ENCODE measurements at regions not wholly inside any gene's neighbourhood (a gene's known extent, or its start where the extent isn't known, plus 50 kb on each side); places are given as distances from the start of the nearest gene placed in this dataset.

DNA sequence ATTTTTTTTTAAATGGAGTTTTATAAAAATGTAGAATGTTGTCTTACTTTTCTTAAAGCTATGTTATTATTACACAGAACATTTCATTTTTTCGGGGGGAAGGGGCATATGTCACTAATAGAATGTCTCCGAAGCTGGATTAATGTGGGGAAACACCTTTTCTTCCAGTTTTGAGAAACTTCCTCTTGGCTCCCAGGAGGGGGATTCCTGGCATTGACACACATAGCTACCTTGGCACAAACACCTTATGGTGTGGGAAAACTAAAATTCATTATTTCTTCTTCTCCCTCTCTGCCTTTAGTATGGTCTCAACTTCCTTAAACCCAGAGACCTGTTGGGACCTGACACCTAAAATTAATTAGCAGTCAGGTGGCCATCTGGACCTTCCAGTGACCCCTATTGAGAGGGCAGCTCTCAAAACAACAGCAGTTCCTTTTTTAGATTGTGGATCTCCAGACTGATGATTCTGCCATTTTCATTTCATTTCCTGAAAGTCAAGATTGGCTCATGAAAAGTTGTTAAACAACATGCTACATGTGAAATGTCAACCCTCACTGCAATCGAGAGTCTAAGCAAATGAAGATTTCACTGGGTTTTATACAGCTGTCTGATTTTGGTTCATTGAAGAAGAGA is 70.1 kb upstream of the EDEM3 start (continued):
- peak; percentile 52 for TF ChIP-seq IKZF1 (conservative IDR thresholded peaks at IDR 0.05)
- no peak for TF ChIP-seq NR2C1 (IDR thresholded peaks at IDR 0.05)

DNA sequence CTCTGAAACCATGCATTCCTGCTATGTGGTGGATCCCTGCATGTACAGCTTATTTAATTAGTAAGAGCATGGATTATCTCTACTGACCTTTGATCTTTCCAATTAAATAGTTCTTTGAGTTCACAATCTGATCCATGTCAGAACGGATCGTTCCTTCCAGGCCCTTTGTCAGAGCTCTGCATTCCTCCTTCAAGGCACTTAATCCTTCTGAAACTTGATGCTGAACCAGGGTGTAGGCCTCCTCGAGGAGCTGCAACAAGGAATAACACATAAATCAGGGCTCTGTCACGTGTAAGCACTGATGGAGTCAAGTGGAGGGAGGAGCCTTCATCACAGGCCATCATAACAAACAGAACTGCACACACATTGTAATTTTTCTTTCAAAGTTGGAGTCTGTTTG is 68.4 kb upstream of the EDEM3 start:
- H3K4me2 ChIP-seq (ENCODE audit: control insufficient read depth, insufficient read depth), result no peak overlapping the region
- H3K4me3 ChIP-seq, result no peak overlapping the region
- H3K27me3 ChIP-seq (replicated peaks in 1 of 2; ENCODE audit: control insufficient read depth in 2 of 2, insufficient read depth in 2 of 2, low read length in 1 of 2), result no peaks in the 10 kb centered on the region
- ChIA-PET POLR2A (no interaction called here), RAD21 (ENCODE audit: unreplicated experiment) (no interaction called here), SMC1A (ENCODE audit: uncharacterized antibody, unreplicated experiment) (interaction anchor here (0.8 to 0.9 kb wide), 3 partner anchors 14 to 773 kb away, joined by 3 read pairs; no protein-coding TSS in a partner anchor), CTCF (interaction anchor here (1.0 to 2.4 kb wide), 2 partner anchors 9 to 17 kb away, joined by 3 to 7 read pairs; no protein-coding TSS in a partner anchor)
- in situ Hi-C loops (cut with MboI) (no loop called here), intact Hi-C loops (cut with micrococcal nuclease; ENCODE audit: unreplicated experiment) (no loop called here)
- FAIRE-seq (no peak), DNase-seq (ENCODE audit: low read depth, low spot score) (no peak), ATAC-seq (no peak)
- H3K79me2 ChIP-seq (ENCODE audit: control insufficient read depth, insufficient read depth, low read length), result no peaks in the 10 kb centered on the region
- H3K36me3 ChIP-seq (ENCODE audit: control insufficient read depth in 2 of 2, insufficient read depth in 2 of 2, low read length in 1 of 2), result peaks cover 0 to 3% of the 10 kb centered on the region in 2 experiments; a peak in 1 of 4 replicates
- no peaks in the 10 kb centered on the region; the same call in 2 of the 3 replicates for H3K9me3 ChIP-seq (replicated peaks; ENCODE audit: control insufficient read depth, insufficient read depth, low read length)
- H3K9ac ChIP-seq (ENCODE audit: control insufficient read depth, insufficient read depth, low read length), result no peak overlapping the region
- H2AFZ ChIP-seq (ENCODE audit: control insufficient read depth, low read depth, low read length), result no peak overlapping the region
- no TSS peak for BruUV-seq (replicated peaks)
- 78% methylated on average over 4 of the region's 4 CpGs for WGBS (ENCODE audit: insufficient coverage, insufficient replicate concordance, low lambda C conversion rate, missing lambda C conversion rate)
- H3K27ac ChIP-seq (ENCODE audit: control insufficient read depth, insufficient read depth), result no peak overlapping the region
- H3K4me1 ChIP-seq (ENCODE audit: control insufficient read depth, insufficient read depth, low read length), result peaks cover 20% of the 10 kb centered on the region
- H4K20me1 ChIP-seq (ENCODE audit: control insufficient read depth, insufficient read depth), result no peaks in the 10 kb centered on the region
- TF ChIP-seq IKZF1 (conservative IDR thresholded peaks at IDR 0.05) (no peak), BMI1 (IDR thresholded peaks at IDR 0.05; ENCODE audit: borderline replicate concordance) (no peak), NFYA (IDR thresholded peaks at IDR 0.05; ENCODE audit: borderline replicate concordance, low read depth, low read length) (no peak), EZH2 (IDR thresholded peaks at IDR 0.05; ENCODE audit: borderline replicate concordance, control insufficient read depth, low read depth, low read length) (no peak), SPI1 (IDR thresholded peaks at IDR 0.05; ENCODE audit: borderline replicate concordance, insufficient read depth, low read depth, low read length) (no peak), NKRF (conservative IDR thresholded peaks at IDR 0.05) (no peak), MTA3 (IDR thresholded peaks at IDR 0.05; ENCODE audit: borderline replicate concordance, low read length) (no peak), YY1 (IDR thresholded peaks at IDR 0.05; ENCODE audit: low read depth, low read length) (no peak), E4F1 (IDR thresholded peaks at IDR 0.05; ENCODE audit: borderline replicate concordance, partially characterized antibody) (no peak), BACH1 (IDR thresholded peaks at IDR 0.05; ENCODE audit: borderline replicate concordance) (no peak), ZNF217 (IDR thresholded peaks at IDR 0.05) (no peak), HDAC6 (IDR thresholded peaks at IDR 0.05; ENCODE audit: unreplicated experiment) (no peak), RAD21 (IDR thresholded peaks at IDR 0.05; ENCODE audit: insufficient read depth, low read depth, low read length) (no peak), BHLHE40 (IDR thresholded peaks at IDR 0.05; ENCODE audit: borderline replicate concordance in 1 of 2, low read depth in 2 of 2, low read length in 1 of 2) (no peak)
- TF ChIP-seq, protein P1, sequence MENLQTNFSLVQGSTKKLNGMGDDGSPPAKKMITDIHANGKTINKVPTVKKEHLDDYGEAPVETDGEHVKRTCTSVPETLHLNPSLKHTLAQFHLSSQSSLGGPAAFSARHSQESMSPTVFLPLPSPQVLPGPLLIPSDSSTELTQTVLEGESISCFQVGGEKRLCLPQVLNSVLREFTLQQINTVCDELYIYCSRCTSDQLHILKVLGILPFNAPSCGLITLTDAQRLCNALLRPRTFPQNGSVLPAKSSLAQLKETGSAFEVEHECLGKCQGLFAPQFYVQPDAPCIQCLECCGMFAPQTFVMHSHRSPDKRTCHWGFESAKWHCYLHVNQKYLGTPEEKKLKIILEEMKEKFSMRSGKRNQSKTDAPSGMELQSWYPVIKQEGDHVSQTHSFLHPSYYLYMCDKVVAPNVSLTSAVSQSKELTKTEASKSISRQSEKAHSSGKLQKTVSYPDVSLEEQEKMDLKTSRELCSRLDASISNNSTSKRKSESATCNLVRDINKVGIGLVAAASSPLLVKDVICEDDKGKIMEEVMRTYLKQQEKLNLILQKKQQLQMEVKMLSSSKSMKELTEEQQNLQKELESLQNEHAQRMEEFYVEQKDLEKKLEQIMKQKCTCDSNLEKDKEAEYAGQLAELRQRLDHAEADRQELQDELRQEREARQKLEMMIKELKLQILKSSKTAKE (IDR thresholded peaks at IDR 0.05; ENCODE audit: low read depth, poor library complexity, severe bottlenecking), result no peak

All from GM12878 (cell line).